ENCODE measurements at regions not wholly inside any gene's neighbourhood (a gene's known extent, or its start where the extent isn't known, plus 50 kb on each side); places are given as distances from the start of the nearest gene placed in this dataset.

GRCh38 chr19:5206751-5207075 lies 133.9 kb downstream of the PTPRS start:
- Histone ChIP-seq H3K4me3 (ENCODE audit: insufficient read length, low read depth) (no peak overlapping the region), H3K36me3 (ENCODE audit: insufficient read depth, insufficient read length, low read length) (peaks cover 63% of the 10 kb centered on the region), H3K9ac (ENCODE audit: insufficient read length, low read depth) (no peak overlapping the region), H3K27me3 (ENCODE audit: insufficient read depth, insufficient read length) (no peaks in the 10 kb centered on the region), H3K9me3 (ENCODE audit: insufficient read depth, low read length) (peaks cover 6% of the 10 kb centered on the region; the same call in 1 of the 2 replicates), H3K4me1 (ENCODE audit: insufficient read depth, insufficient read length) (no peaks in the 10 kb centered on the region)
- no peak for TF ChIP-seq YY1 (IDR thresholded peaks at IDR 0.05; ENCODE audit: insufficient read depth, insufficient read length)
- no peak for TF ChIP-seq SUZ12 (IDR thresholded peaks at IDR 0.05; ENCODE audit: extremely low read depth, insufficient read depth, insufficient read length)
- no peak for DNase-seq (ENCODE audit: low read depth, low spot score)

GRCh38 chr19:5205937-5206750 lies 134.5 kb downstream of the PTPRS start:
- no peaks in the 10 kb centered on the region for H3K4me1 ChIP-seq (ENCODE audit: insufficient read depth, insufficient read length)

GRCh38 chr19:5205381-5205780 lies 135.2 kb downstream of the PTPRS start:
- peaks cover 49% of the 10 kb centered on the region for H3K36me3 ChIP-seq (ENCODE audit: insufficient read depth, insufficient read length, low read length)
- H3K4me3 ChIP-seq (ENCODE audit: insufficient read length, low read depth) = no peak overlapping the region
- peaks cover 16% of the 10 kb centered on the region; the same call in 1 of the 2 replicates for H3K9me3 ChIP-seq (ENCODE audit: insufficient read depth, low read length)
- no peak overlapping the region for H3K9ac ChIP-seq (ENCODE audit: insufficient read length, low read depth)
- H3K27me3 ChIP-seq (ENCODE audit: insufficient read depth, insufficient read length) = no peaks in the 10 kb centered on the region
- TF ChIP-seq ZNF274 (IDR thresholded peaks at IDR 0.05; ENCODE audit: low read depth, low read length) = no peak
- no peak for TF ChIP-seq YY1 (IDR thresholded peaks at IDR 0.05; ENCODE audit: insufficient read depth, insufficient read length)
- no peak for TF ChIP-seq SUZ12 (IDR thresholded peaks at IDR 0.05; ENCODE audit: extremely low read depth, insufficient read depth, insufficient read length)
- DNase-seq (ENCODE audit: low read depth, low spot score) = no peak
- no peaks in the 10 kb centered on the region for H3K4me1 ChIP-seq (ENCODE audit: insufficient read depth, insufficient read length)

More at GRCh38 chr19:5205937-5206750, 134.5 kb downstream of the PTPRS start:
- no peak for DNase-seq (ENCODE audit: low read depth, low spot score)
- Histone ChIP-seq H3K36me3 (ENCODE audit: insufficient read depth, insufficient read length, low read length) (peaks cover 57% of the 10 kb centered on the region), H3K4me3 (ENCODE audit: insufficient read length, low read depth) (no peak overlapping the region), H3K9ac (ENCODE audit: insufficient read length, low read depth) (no peak overlapping the region), H3K27me3 (ENCODE audit: insufficient read depth, insufficient read length) (no peaks in the 10 kb centered on the region), H3K9me3 (ENCODE audit: insufficient read depth, low read length) (peaks cover 8% of the 10 kb centered on the region; the same call in 1 of the 2 replicates)
- no peak for TF ChIP-seq ZNF274 (IDR thresholded peaks at IDR 0.05; ENCODE audit: low read depth, low read length)
- TF ChIP-seq YY1 (IDR thresholded peaks at IDR 0.05; ENCODE audit: insufficient read depth, insufficient read length) = no peak
- no peak for TF ChIP-seq SUZ12 (IDR thresholded peaks at IDR 0.05; ENCODE audit: extremely low read depth, insufficient read depth, insufficient read length)

GRCh38 chr19:5204212-5204611 lies 136.4 kb downstream of the PTPRS start:
- Histone ChIP-seq H3K9me3 (ENCODE audit: insufficient read depth, low read length) (peaks cover 16% of the 10 kb centered on the region; the same call in 1 of the 2 replicates), H3K36me3 (ENCODE audit: insufficient read depth, insufficient read length, low read length) (peaks cover 38% of the 10 kb centered on the region), H3K27me3 (ENCODE audit: insufficient read depth, insufficient read length) (no peaks in the 10 kb centered on the region), H3K4me1 (ENCODE audit: insufficient read depth, insufficient read length) (no peaks in the 10 kb centered on the region), H3K4me3 (ENCODE audit: insufficient read length, low read depth) (no peak overlapping the region), H3K9ac (ENCODE audit: insufficient read length, low read depth) (no peak overlapping the region)
- TF ChIP-seq SUZ12 (IDR thresholded peaks at IDR 0.05; ENCODE audit: extremely low read depth, insufficient read depth, insufficient read length) = no peak
- no peak for TF ChIP-seq YY1 (IDR thresholded peaks at IDR 0.05; ENCODE audit: insufficient read depth, insufficient read length)
- no peak for TF ChIP-seq ZNF274 (IDR thresholded peaks at IDR 0.05; ENCODE audit: low read depth, low read length)
- DNase-seq (ENCODE audit: low read depth, low spot score) = no peak
